Neuronal stem cell (in vitro differentiated cells): ENCODE measurements at regions not wholly inside any gene's neighbourhood (a gene's known extent, or its start where the extent isn't known, plus 50 kb on each side); places are given as distances from the start of the nearest gene placed in this dataset.
"Not testable (repeated sequence)": the region's sequence is repeated elsewhere in the genome, so short reads cannot be mapped to it uniquely, and the experiment has no call there.

Source experiments
- DNase-seq: peaks from one replicate; pipeline ENCODE4 v3.0.0-alpha.2; 2013; ENCODE audit warnings: low spot score
- H2AFZ ChIP-seq: one replicate; pipeline ENCODE4 v1.6.1; 2013; ENCODE audit warnings: mild to moderate bottlenecking, low read length, inconsistent platforms
- H2AK5ac ChIP-seq: 2 replicates; pipeline ENCODE4 v1.6.1; 2013; ENCODE audit warnings: low read depth, mild to moderate bottlenecking, inconsistent platforms, low read length, moderate library complexity, mixed read lengths
- H2BK120ac ChIP-seq: 2 replicates; pipeline ENCODE4 v1.6.1; 2013; ENCODE audit warnings: low read depth, mild to moderate bottlenecking, inconsistent platforms, low read length, moderate library complexity, mixed read lengths
- H2BK12ac ChIP-seq: one replicate; pipeline ENCODE4 v1.6.1; 2013; ENCODE audit warnings: low read length, inconsistent platforms
- H2BK15ac ChIP-seq: 2 replicates; pipeline ENCODE4 v1.6.1; 2013; ENCODE audit warnings: mild to moderate bottlenecking, low read length, inconsistent platforms, mixed read lengths
- H2BK5ac ChIP-seq: one replicate; pipeline ENCODE4 v1.6.1; 2013; ENCODE audit warnings: inconsistent platforms, mild to moderate bottlenecking, low read length, moderate library complexity
- H3K14ac ChIP-seq: one replicate; pipeline ENCODE4 v1.6.1; 2013; ENCODE audit warnings: low read length, inconsistent platforms
- H3K18ac ChIP-seq: 2 replicates; pipeline ENCODE4 v1.6.1; 2013; ENCODE audit warnings: low read length, inconsistent platforms
- H3K23ac ChIP-seq: 2 replicates; pipeline ENCODE4 v1.6.1; 2013; ENCODE audit warnings: low read depth, mild to moderate bottlenecking, mixed read lengths, low read length, inconsistent platforms; ENCODE audit not compliant: poor library complexity
- H3K27ac ChIP-seq: replicated peaks from 3 replicates; pipeline ENCODE4 v1.5.1; 2013; ENCODE audit warnings: low read length, inconsistent platforms
- H3K27me3 ChIP-seq, 3 experiments: 2 replicates each; pipeline ENCODE4 v1.6.1; 2013; ENCODE audit warnings: low read length in 3 of 3, mild to moderate bottlenecking in 2 of 3, inconsistent platforms in 1 of 3, low read depth in 1 of 3, mixed read lengths in 1 of 3, moderate library complexity in 1 of 3; ENCODE audit not compliant: control insufficient read depth in 3 of 3, insufficient read depth in 3 of 3
- H3K36me3 ChIP-seq, 2 donors: replicated peaks in 1 of 2; 2 replicates each; pipeline ENCODE4 v1.6.1; 2013; ENCODE audit warnings: low read length in 2 of 2; ENCODE audit not compliant: control insufficient read depth in 2 of 2, insufficient read depth in 2 of 2
- H3K4ac ChIP-seq: 2 replicates; pipeline ENCODE4 v1.6.1; 2013; ENCODE audit warnings: inconsistent platforms, mild to moderate bottlenecking, low read length, moderate library complexity
- H3K4me1 ChIP-seq, 2 donors: 1 replicate in 1 of 2; 2 replicates in 1 of 2; pipeline ENCODE4 v1.6.1; 2013; ENCODE audit warnings: low read length in 2 of 2, low read depth in 1 of 2; ENCODE audit not compliant: control insufficient read depth in 2 of 2, insufficient read depth in 1 of 2
- H3K4me2 ChIP-seq: one replicate; pipeline ENCODE4 v1.6.1; 2013; ENCODE audit warnings: mild to moderate bottlenecking, low read length, inconsistent platforms; ENCODE audit not compliant: insufficient read depth, poor library complexity, severe bottlenecking
- H3K4me3 ChIP-seq, 2 donors: 2 replicates each; pipeline ENCODE4 v1.5.1; 2013; ENCODE audit warnings: low read length in 2 of 2, mild to moderate bottlenecking in 2 of 2, inconsistent platforms in 1 of 2, moderate library complexity in 1 of 2
- H3K79me1 ChIP-seq: one replicate; pipeline ENCODE4 v1.6.1; 2013; ENCODE audit warnings: low read depth, mild to moderate bottlenecking, inconsistent platforms, low read length, moderate library complexity
- H3K9ac ChIP-seq: one replicate; pipeline ENCODE4 v1.6.1; 2013; ENCODE audit warnings: mild to moderate bottlenecking, low read depth, low read length, inconsistent platforms; ENCODE audit not compliant: poor library complexity
- H3K9me3 ChIP-seq, 2 donors: replicated peaks in 1 of 2; 2 replicates each; pipeline versions ENCODE3 to v1.6.1; 2013; ENCODE audit warnings: low read length in 2 of 2, mild to moderate bottlenecking in 2 of 2, inconsistent platforms in 1 of 2, low read depth in 1 of 2, mixed read lengths in 1 of 2, moderate library complexity in 1 of 2; ENCODE audit not compliant: control insufficient read depth in 2 of 2, insufficient read depth in 1 of 2
- H4K8ac ChIP-seq: one replicate; pipeline ENCODE4 v1.6.1; 2013; ENCODE audit warnings: low read depth, mild to moderate bottlenecking, inconsistent platforms, low read length, moderate library complexity
- H4K91ac ChIP-seq: one replicate; pipeline ENCODE4 v1.6.1; 2013; ENCODE audit warnings: low read length, low read depth, mild to moderate bottlenecking, inconsistent platforms; ENCODE audit not compliant: poor library complexity
- WGBS, 2 donors: extraction: QIAGEN DNeasy Blood & Tissue Kit; methylation state at CpG; one replicate each; pipeline ENCODE4 v1.1.7; 2013; ENCODE audit warnings: missing lambda C conversion rate in 2 of 2, mixed read lengths in 1 of 2; ENCODE audit not compliant: insufficient read length in 2 of 2, insufficient replicate concordance in 1 of 2; ENCODE audit errors: extremely low coverage in 2 of 2; 5-methylcytosine and 5-hydroxymethylcytosine counted together

DNA sequence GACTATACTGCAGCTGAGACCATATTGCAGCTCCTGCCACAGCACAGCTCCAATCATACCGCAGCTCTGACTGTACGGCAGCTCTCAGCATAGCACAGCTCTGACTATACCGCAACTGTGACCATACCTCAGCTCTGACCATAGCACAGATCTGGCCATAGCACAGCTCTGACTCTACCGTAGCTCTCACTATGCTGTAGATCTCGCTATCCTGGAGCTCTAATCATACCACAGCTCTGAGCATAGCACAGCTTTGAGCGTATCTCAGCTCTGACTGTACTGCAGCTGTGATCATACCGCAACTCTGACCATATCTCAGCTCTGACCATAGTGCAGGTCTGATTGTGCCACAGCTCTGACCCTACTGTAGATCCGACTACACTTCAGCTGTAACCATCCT is 139.2 kb downstream of the ASMT start:
- no peak for DNase-seq
- Histone ChIP-seq H2BK12ac (no peak overlapping the region), H3K14ac (peak overlapping the region; percentile 49), H4K91ac (no peak overlapping the region), H2BK120ac (no peak overlapping the region), H3K79me1 (no peaks in the 10 kb centered on the region), H3K27me3 (no peaks in the 10 kb centered on the region), H3K27ac (no peak overlapping the region), H2BK5ac (no peak overlapping the region), H3K9me3 (peaks cover 4 to 10% of the 10 kb centered on the region in 2 donors), H4K8ac (no peak overlapping the region), H3K36me3 (no peaks in the 10 kb centered on the region), H2AFZ (no peak overlapping the region), H3K4ac (no peak overlapping the region), H3K9ac (no peak overlapping the region), H3K4me2 (no peak overlapping the region), H2AK5ac (peak overlapping the region; percentile 33), H3K4me1 (no peaks in the 10 kb centered on the region), H3K4me3 (no peak overlapping the region), H2BK15ac (no peak overlapping the region), H3K18ac (no peak overlapping the region), H3K23ac (peak overlapping the region; percentile 38)
- no CpG with 5 or more reads among the region's 8 CpGs for WGBS, 2 donors

DNA sequence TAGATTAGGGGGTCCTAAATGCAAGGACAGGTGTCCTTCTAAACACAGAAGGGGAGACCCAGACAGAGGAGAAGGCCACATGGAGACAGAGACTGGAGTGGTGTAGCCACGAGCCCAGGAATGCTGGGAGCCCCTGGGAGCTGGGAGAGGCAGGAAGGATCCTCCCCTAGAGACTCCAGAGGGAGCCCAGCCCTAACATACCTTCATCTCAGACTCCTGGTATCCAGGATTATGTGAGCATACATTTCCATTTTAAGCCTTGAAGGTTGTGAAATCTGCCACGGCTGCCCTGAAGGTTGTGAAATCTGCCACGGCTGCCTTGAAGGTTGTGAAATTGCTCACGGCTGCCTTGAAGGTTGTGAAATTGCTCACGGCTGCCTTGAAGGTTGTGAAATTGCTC is 148.4 kb downstream of the ASMT start:
- Histone ChIP-seq H3K4me2 (no peak overlapping the region), H3K23ac (no peak overlapping the region), H2BK15ac (no peak overlapping the region), H3K4me1 (peaks cover 0 to 2% of the 10 kb centered on the region in 2 donors), H2BK12ac (no peak overlapping the region), H2BK120ac (no peak overlapping the region), H2BK5ac (no peak overlapping the region), H3K27me3 (no peaks in the 10 kb centered on the region), H2AK5ac (no peak overlapping the region), H2AFZ (no peak overlapping the region), H3K18ac (no peak overlapping the region), H3K36me3 (no peaks in the 10 kb centered on the region), H3K4ac (no peak overlapping the region), H3K4me3 (no peak overlapping the region), H3K9ac (no peak overlapping the region), H3K9me3 (peaks cover under 1 to 2% of the 10 kb centered on the region in 2 donors), H3K79me1 (no peaks in the 10 kb centered on the region), H3K14ac (no peak overlapping the region), H4K91ac (no peak overlapping the region), H4K8ac (no peak overlapping the region), H3K27ac (no peak overlapping the region)
- no peak for DNase-seq
- WGBS, 2 donors = no CpG with 5 or more reads among the region's 5 CpGs

DNA sequence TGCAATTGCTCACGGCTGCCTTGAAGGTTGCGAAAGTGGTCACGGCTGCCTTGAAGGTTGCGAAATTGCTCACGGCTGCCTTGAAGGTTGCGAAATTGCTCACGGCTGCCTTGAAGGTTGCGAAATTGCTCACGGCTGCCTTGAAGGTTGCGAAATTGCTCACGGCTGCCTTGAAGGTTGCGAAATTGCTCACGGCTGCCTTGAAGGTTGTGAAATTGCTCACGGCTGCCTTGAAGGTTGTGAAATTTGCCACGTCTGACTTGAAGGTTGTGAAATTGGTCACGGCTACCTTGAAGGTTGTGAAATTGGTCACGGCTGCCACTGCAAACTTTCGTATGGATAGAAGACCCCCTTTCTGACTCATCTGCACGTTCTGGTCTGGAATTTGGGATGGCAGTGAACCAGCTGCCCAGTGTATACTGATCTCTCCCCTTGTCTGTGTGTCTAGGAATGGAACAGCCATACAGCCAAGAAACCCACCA is 150.1 kb downstream of the ASMT start:
- H3K4ac ChIP-seq, H3K18ac ChIP-seq, H3K4me2 ChIP-seq, H2AK5ac ChIP-seq, H3K4me1 ChIP-seq, H3K23ac ChIP-seq, H3K79me1 ChIP-seq, H2BK15ac ChIP-seq, H3K4me3 ChIP-seq, H4K8ac ChIP-seq, H3K27me3 ChIP-seq, H2AFZ ChIP-seq, H2BK120ac ChIP-seq, H2BK5ac ChIP-seq, H3K14ac ChIP-seq, H3K9ac ChIP-seq, DNase-seq, H3K9me3 ChIP-seq, H3K27ac ChIP-seq, H2BK12ac ChIP-seq, H3K36me3 ChIP-seq, H4K91ac ChIP-seq: not testable (repeated sequence)
- no CpG with 5 or more reads among the region's 19 CpGs for WGBS, 2 donors

DNA sequence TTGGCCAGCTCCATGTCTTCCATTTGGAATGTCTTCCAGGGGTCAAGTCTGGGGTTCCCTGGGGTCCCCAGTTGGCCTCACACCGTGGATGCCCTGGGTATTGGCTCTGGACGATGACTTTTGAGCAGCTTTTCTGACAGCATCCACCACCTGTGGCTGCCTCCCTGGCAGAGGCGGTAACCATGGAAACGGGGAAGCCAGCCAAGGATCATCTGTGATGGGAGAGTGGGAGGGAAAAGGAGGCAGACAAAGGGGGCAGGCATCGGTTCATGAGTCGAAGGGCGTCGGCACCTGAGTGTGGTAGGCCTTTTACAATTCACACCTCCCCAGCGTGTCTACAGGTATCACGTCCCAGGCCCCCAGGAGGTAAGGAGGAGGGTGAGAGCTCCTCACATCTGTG is 152.2 kb downstream of the ASMT start:
- WGBS, 2 donors = no CpG with 5 or more reads among the region's 10 CpGs
- Histone ChIP-seq H3K4me3 (no peak overlapping the region), H3K9me3 (peaks cover 0 to 2% of the 10 kb centered on the region in 2 donors), H3K4me1 (peaks cover 0 to 2% of the 10 kb centered on the region in 2 donors), H4K91ac (no peak overlapping the region), H2AK5ac (peak overlapping the region; percentile 37), H2BK5ac (no peak overlapping the region), H2BK15ac (no peak overlapping the region), H3K27ac (no peak overlapping the region), H3K79me1 (no peaks in the 10 kb centered on the region), H3K36me3 (no peaks in the 10 kb centered on the region), H3K27me3 (no peaks in the 10 kb centered on the region), H2BK12ac (no peak overlapping the region), H3K23ac (no peak overlapping the region), H3K9ac (no peak overlapping the region), H3K4ac (no peak overlapping the region), H2BK120ac (no peak overlapping the region), H3K14ac (no peak overlapping the region), H2AFZ (no peak overlapping the region), H4K8ac (no peak overlapping the region), H3K4me2 (no peak overlapping the region), H3K18ac (no peak overlapping the region)
- DNase-seq = no peak
